ENCODE measurements at regions not wholly inside any gene's neighbourhood (a gene's known extent, or its start where the extent isn't known, plus 50 kb on each side); places are given as distances from the start of the nearest gene placed in this dataset.

DNA sequence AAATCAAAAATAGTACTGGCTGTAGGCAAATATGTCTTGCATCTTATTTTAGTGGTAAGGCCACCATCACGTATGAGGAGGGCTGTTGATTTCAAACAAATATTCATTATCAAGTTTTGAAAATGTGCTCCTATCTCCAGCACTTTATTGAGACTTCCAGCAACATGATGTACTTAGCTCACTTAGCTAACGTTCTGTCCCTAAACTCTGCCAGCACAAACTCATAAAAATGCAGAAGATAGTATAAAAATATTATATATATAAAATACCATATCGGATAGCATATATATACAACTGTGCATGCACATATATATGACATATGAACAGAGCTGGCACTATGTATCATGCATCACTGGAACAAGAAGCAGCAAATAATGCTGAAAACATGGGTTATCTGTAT lies 762.3 kb downstream of the C6orf118 start:
- DNase-seq = no peak

- no peak for DNase-seq
Observed at GRCh38 chr6:164546263-164546662, 763.1 kb downstream of the C6orf118 start.

- no peak for DNase-seq
Observed at GRCh38 chr6:164534070-164534766, 775.2 kb downstream of the C6orf118 start.

- no peak for DNase-seq
Observed at GRCh38 chr6:164533045-164533362, 776.4 kb downstream of the C6orf118 start.

DNA sequence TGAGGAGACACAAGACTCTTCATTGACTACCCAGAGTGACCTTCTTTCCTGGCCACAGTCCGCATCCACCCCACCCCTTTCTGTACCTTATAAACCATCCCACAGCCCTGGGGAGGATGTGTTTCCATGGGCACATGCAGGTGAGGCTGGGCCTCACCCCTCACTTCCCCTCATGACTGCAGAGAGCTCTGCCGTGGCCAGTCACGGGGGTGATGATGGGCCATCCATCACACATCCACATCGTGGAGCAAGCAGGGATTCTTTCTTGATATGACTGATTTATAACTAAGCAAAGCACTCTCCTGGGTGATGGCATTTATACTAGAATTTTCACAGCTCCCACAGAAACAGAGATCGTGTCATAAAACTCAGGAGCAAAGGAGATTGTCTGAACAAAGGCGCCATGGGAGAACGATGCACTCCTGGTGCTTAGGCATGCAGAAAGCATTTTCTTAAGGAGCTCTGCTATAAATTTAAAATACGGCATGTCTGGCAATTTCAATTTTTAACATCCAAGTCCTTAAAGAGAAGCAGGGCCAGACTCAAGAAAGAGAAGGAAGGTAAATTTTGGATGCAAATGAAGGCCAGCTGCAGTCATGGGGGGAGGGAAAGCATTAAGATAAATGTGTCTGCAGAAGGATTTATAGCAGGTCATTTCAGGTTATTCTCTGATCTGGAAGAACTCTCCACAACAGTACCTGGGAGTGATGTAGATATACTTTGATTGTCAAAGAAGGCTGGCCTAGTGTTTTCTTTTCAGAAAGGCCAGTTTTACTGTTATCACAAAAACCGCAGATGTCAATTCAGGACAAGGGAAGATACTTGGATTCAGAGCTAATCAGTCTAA lies 777.0 kb downstream of the C6orf118 start:
- DNase-seq = no peak

- DNase-seq = no peak
Observed at GRCh38 chr6:164531736-164532135, 777.7 kb downstream of the C6orf118 start.

DNA sequence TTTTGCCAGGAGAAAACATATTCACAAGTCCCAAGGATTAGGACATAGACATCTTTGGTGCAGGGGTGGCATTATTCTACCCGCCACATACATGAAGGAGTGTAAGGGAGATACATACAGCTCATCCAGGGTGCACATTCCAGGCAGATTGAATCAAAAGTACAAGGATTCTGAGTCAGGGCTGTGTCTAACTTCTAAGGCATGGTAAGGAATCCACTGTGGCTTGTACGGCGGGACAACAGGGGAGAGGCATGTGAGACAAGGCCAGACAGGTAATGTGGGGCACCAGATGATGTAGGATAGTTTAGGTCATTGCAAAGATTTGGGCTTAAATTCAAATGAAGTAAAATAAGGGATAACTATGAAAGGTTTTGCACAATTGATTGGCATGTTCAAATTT lies 780.9 kb downstream of the C6orf118 start:
- no peak for DNase-seq

- DNase-seq = no peak
Observed at GRCh38 chr6:164523087-164523654, 786.2 kb downstream of the C6orf118 start.

DNA sequence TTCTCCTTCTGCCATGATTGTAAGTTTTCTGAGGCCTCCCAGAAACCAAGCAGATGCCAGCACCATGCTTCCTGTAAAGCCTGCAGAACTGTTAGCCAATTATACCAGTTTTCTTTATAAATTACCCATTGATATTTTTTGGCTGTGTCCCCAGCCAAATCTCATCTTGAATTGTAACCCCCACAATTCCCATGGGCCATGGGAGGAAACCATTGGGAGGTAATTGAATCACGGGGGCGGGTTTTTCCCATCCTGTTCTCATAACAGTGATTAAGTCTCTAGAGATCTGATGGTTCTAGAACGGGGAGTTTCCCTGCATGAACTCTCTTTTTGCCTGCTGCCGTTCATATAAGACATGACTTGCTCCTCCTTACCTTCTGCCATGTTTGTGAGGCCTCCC lies 788.5 kb downstream of the C6orf118 start:
- DNase-seq = no peak

DNA sequence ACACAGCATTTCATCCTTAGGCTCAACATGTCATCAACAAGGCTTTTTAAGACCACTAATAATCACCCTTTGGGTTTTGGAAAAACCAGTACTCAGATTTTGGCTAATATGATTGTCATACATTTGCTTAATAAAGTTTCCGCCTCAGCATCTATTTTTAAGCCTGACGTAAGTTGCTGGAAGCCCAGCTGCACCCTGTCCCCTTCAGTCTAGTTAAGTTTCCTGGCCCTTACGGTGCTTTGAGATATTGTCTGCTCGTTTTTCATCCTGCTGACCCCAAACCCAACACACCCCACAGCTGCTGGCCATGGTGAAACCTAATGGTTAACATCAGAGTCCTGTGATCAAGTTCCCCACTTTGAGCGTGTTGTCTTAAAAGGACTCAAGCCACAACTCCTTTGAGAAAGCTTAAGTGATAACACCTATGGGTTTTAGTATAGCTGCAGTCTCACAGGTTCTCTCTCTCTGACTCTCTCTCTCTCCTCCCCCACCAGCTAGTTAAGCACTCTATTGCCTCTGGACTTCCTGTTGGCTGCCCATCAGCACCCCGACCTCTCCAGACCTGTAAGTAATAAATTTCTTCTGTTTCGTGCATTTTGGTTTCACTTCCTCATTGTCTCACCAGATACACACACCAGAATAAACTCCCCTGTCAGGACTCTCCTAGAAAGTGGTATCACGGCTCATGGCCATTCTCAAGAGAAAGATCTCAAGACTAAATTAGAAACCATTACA lies 802.0 kb downstream of the C6orf118 start:
- no peak for DNase-seq

GRCh38 chr6:164505425-164505824 lies 804.0 kb downstream of the C6orf118 start:
- no peak for DNase-seq

DNA sequence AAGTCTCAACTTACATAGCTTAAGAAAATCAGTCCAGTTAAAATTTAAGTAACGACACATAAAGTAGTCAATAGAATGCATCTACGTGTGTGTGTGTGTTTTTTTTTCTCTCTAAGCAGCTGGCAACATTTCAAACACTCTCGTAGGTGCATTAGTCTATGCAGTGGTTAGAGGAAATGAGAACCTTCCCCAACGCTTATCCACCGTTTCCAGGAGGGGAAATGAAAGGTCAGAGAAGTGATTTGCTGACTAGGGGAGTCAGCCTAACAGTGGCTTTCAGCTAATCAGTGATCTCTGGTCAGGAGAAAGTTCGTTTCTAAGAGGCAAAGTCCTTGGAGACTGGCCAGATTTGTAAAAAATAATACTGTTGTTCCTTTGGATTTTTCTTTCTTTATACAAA lies 806.6 kb downstream of the C6orf118 start:
- no peak for DNase-seq

DNA sequence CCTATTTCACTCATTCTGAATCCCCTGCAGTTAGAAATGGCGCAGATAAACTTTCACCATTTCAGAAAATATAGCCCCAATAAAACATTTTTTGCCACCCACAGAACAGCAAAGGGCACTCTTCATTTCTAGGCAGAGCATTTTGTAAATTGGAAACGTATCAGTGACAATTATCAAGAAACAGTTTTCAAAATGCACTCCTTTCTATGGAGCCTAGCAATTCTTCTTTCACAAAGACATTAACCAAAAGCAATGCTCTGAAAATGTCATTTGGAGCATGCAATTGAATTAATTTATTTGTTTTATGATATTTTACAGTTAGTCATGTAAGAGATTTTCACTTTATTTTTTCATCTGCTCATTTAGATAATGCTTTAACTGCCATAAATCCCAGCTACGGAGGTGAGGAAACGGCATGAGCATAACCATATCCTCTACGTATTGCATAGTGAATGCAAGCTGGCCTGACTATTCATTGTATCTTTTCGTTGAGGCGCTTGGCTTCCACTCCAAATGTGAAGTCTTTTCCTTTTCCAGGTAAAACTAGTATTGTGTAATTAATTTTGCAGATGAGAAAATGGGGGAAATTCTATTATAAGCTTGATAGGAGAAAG lies 813.4 kb downstream of the C6orf118 start:
- no peak for DNase-seq

DNA sequence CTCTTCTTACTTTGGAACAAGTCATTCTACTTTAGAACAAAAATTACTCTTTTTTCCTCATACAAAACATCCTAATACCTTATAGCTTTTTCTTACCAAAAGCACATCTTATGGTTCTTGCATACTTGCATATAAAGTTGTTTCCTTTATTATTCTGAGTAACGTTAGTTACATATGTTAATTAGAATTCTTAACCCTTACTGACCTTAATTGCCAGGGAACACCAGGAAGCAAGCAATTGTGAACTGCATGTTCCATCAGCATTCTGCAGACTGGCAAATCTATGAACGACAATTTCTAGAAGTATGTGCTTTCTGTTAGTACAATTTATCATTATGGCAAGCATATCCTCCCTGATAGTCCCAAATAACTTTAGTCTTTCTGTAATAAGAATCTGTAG lies 831.0 kb downstream of the C6orf118 start:
- DNase-seq = no peak

DNA sequence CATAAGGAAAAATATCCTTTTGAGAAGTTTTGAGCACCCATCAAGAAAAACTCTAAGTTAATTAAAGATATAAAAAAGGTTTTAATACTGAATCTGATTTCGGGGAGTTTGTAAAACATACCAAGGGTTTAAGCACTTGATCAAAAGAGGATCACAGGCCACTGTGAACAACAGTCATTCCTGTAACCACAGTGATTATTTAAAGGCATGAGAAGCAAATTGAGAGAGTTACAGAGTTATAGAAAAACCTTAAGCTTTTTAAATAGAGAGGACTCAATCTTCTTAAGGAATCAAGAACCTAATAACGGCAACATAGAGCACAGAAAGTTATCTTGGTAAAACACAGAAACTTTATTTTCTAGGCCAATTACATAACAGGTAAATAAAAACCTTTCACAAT lies 831.6 kb downstream of the C6orf118 start:
- no peak for DNase-seq

- no peak for DNase-seq
Observed at GRCh38 chr6:164477101-164477500, 832.3 kb downstream of the C6orf118 start.

- no peak for DNase-seq
Observed at GRCh38 chr6:164469276-164469949, 840.0 kb downstream of the C6orf118 start.

GRCh38 chr6:164455835-164456234 lies 853.6 kb downstream of the C6orf118 start:
- no peak for DNase-seq

- no peak for DNase-seq
Observed at GRCh38 chr6:164453835-164454234, 855.6 kb downstream of the C6orf118 start.

GRCh38 chr6:164442572-164442971 lies 866.8 kb downstream of the C6orf118 start:
- no peak for DNase-seq

DNA sequence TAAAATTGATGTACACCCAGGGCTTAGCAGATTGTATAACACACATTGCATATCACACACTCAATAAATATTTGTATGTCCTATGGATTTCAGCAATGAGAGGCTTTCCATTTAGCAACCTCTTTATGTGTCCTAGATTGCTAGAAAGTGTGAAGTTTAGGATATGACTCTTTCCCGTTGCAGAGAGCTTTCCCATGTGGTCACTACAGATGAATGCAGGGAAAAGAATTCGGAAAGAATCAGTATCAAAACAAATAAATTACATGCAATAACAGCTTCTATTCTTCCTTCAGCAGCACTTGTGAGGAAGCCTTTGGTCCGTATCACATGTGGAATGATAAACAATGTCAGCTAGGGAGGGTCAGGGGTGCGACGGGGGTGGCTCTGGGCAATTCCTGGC lies 870.1 kb downstream of the C6orf118 start:
- DNase-seq = no peak

DNA sequence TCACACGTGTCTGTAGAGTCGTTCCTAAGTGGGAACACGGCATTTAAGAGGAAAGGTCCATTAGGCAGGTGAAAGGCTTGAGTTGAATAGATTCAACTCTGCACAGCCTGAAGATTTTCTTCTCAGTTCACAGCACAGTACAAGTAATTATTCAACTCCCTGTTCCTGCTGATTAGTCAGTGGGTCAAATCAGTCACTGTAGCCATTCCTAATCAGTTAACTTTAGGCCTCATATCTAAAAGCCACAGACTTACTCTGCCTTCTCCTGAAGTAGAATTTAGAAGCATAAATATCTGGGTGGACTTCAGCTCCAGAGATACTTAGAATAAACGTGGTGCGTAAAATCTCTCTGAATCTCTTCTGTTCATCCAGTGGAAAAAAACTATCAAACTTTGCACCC lies 872.4 kb downstream of the C6orf118 start:
- no peak for DNase-seq

All from cerebellar nuclear complex (tissue), 1 donor.